SK-N-SH treated with all-trans-retinoic acid at 6 μM for 48 hours (cell line): ENCODE measurements at regions not wholly inside any gene's neighbourhood (a gene's known extent, or its start where the extent isn't known, plus 50 kb on each side); places are given as distances from the start of the nearest gene placed in this dataset.
"Not testable (repeated sequence)": the region's sequence is repeated elsewhere in the genome, so short reads cannot be mapped to it uniquely, and the experiment has no call there.

ENCODE experiments used
- ATAC-seq: fragments of 200-7000 bp; cut with Tn5 transposase; 3 replicates; pipeline ENCODE4 v1.9.1; 2020; ENCODE audit warnings: mild to moderate bottlenecking, moderate library complexity
- ARNTL ChIP-seq: fragments of 450-650 bp; formaldehyde crosslinking; IDR thresholded peaks from 2 replicates; pipeline ENCODE4 v1.5.0; 2020; ENCODE audit warnings: low read depth, mild to moderate bottlenecking, moderate library complexity, borderline replicate concordance
- BACH2 ChIP-seq: fragments of 250-450 bp; sonication (Bioruptor Pico); IDR thresholded peaks from 2 replicates; pipeline ENCODE4 v1.9.0; 2021; ENCODE audit warnings: mild to moderate bottlenecking, borderline replicate concordance
- CREB5 ChIP-seq: fragments of 250-450 bp; sonication (Bioruptor Pico); IDR thresholded peaks from 2 replicates; pipeline ENCODE4 v1.5.1; 2020; ENCODE audit warnings: low read depth, mild to moderate bottlenecking, moderate library complexity
- GLIS3 ChIP-seq: fragments of 250-450 bp; sonication (Bioruptor Pico); IDR thresholded peaks from 2 replicates; pipeline ENCODE4 v1.5.0; 2020; ENCODE audit warnings: mild to moderate bottlenecking, moderate library complexity
- ISL1 ChIP-seq: fragments of 250-450 bp; sonication (Bioruptor Pico); IDR thresholded peaks from 2 replicates; pipeline ENCODE4 v2.1.2; 2022; ENCODE audit warnings: mild to moderate bottlenecking, moderate library complexity
- PATZ1 ChIP-seq: fragments of 250-450 bp; sonication (Bioruptor Pico); IDR thresholded peaks from 2 replicates; pipeline ENCODE4 v1.8.0; 2020; ENCODE audit warnings: mild to moderate bottlenecking, moderate library complexity, borderline replicate concordance
- POU6F1 ChIP-seq: fragments of 250-450 bp; sonication (Bioruptor Pico); IDR thresholded peaks from 2 replicates; pipeline ENCODE4 v1.8.0; 2021; ENCODE audit warnings: low read depth, mild to moderate bottlenecking, moderate library complexity, borderline replicate concordance
- PPARA ChIP-seq: fragments of 250-450 bp; sonication (Bioruptor Pico); IDR thresholded peaks from 2 replicates; pipeline ENCODE4 v1.5.0; 2020; ENCODE audit warnings: mild to moderate bottlenecking, borderline replicate concordance
- RARB ChIP-seq: fragments of 250-450 bp; sonication (Bioruptor Pico); IDR thresholded peaks from 2 replicates; pipeline ENCODE4 v1.8.0; 2021; ENCODE audit warnings: mild to moderate bottlenecking, moderate library complexity
- TCF4 ChIP-seq: fragments of 250-450 bp; sonication (Bioruptor Pico); IDR thresholded peaks from 2 replicates; pipeline ENCODE4 v1.8.0; 2021; ENCODE audit warnings: mild to moderate bottlenecking, moderate library complexity, borderline replicate concordance
- TOX ChIP-seq: fragments of 250-450 bp; sonication (Bioruptor Pico); IDR thresholded peaks from 2 replicates; pipeline ENCODE4 v1.8.0; 2021; ENCODE audit warnings: mild to moderate bottlenecking, moderate library complexity, borderline replicate concordance
- TSHZ2 ChIP-seq: fragments of 250-450 bp; sonication (Bioruptor Pico); IDR thresholded peaks from 2 replicates; pipeline ENCODE4 v1.5.0; 2020; ENCODE audit warnings: mild to moderate bottlenecking, moderate library complexity
- ZC3H10 ChIP-seq: fragments of 250-450 bp; sonication (Bioruptor Pico); IDR thresholded peaks from 2 replicates; pipeline ENCODE4 v1.5.1; 2021; ENCODE audit warnings: mild to moderate bottlenecking, moderate library complexity
- ZNF565 ChIP-seq: fragments of 450-650 bp; formaldehyde crosslinking; conservative IDR thresholded peaks from 2 replicates; pipeline ENCODE4 v1.5.0; 2020; ENCODE audit warnings: low read depth, mild to moderate bottlenecking, moderate library complexity
- ZNF70 ChIP-seq: fragments of 450-650 bp; formaldehyde crosslinking; IDR thresholded peaks from 2 replicates; pipeline ENCODE4 v1.5.0; 2020; ENCODE audit warnings: mild to moderate bottlenecking, moderate library complexity
- ZNF8 ChIP-seq: fragments of 450-650 bp; formaldehyde crosslinking; IDR thresholded peaks from 2 replicates; pipeline ENCODE4 v1.5.0; 2020; ENCODE audit warnings: mild to moderate bottlenecking, moderate library complexity

GRCh38 chr6:80956898-80957297 is 795.6 kb downstream of the TENT5A start:
- TF ChIP-seq CREB5 (CRISPR knock-in tag): no peak
- no peak for TF ChIP-seq TOX (CRISPR knock-in tag)
- no peak for TF ChIP-seq BACH2 (CRISPR knock-in tag)
- no peak for TF ChIP-seq PPARA (CRISPR knock-in tag)
- no peak for TF ChIP-seq RARB (CRISPR knock-in tag)
- no peak for TF ChIP-seq POU6F1 (CRISPR knock-in tag)
- TF ChIP-seq, all 23 proteins: peak for 0

GRCh38 chr6:80952479-80952878 is 800.0 kb downstream of the TENT5A start:
- not testable (repeated sequence) for ATAC-seq

More at GRCh38 chr6:80956898-80957297, 795.6 kb downstream of the TENT5A start:
- no peak for ATAC-seq

- ATAC-seq: no peak
- TF ChIP-seq TCF4 (CRISPR knock-in tag) (no peak), PATZ1 (no peak), ARNTL (CRISPR knock-in tag) (no peak), ZC3H10 (CRISPR knock-in tag) (no peak), TSHZ2 (CRISPR knock-in tag) (no peak), ZNF565 (no peak), ISL1 (CRISPR knock-in tag) (no peak), GLIS3 (CRISPR knock-in tag) (no peak), PPARA (CRISPR knock-in tag) (no peak), TOX (CRISPR knock-in tag) (no peak), ZNF8 (CRISPR knock-in tag) (no peak), POU6F1 (CRISPR knock-in tag) (no peak), RARB (CRISPR knock-in tag) (no peak), CREB5 (CRISPR knock-in tag) (no peak)
Observed at GRCh38 chr6:80946402-80946801, 806.1 kb downstream of the TENT5A start.

GRCh38 chr6:80942911-80943310 is 809.6 kb downstream of the TENT5A start:
- TF ChIP-seq TCF4 (CRISPR knock-in tag): no peak
- no peak for TF ChIP-seq PPARA (CRISPR knock-in tag)
- no peak for TF ChIP-seq ZC3H10 (CRISPR knock-in tag)
- no peak for TF ChIP-seq ZNF565
- TF ChIP-seq ZNF8 (CRISPR knock-in tag): no peak
- TF ChIP-seq ZNF70 (CRISPR knock-in tag): no peak
- ATAC-seq: no peak
